ENCODE measurements at regions not wholly inside any gene's neighbourhood (a gene's known extent, or its start where the extent isn't known, plus 50 kb on each side); places are given as distances from the start of the nearest gene placed in this dataset.

DNA sequence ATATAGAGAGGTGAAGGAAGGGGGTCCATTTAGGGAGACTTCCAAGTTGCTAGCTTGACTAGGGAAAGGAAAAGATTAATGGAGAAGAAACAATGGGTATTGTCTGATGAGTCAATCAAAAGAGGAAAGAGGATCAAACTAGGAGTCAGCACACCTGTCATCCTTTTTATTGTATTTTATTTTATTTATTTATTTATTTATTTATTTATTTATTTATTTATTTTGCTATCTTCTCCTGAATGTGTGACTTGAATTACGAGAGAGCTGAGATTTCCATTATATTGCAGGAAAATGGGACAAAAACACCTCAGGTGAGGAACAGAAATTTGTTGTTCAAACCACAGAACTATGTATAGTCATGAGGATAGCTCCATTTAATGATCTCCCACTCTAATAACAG lies 58.9 kb downstream of the NUDT11 start:
- no peak overlapping the region for H3K9ac ChIP-seq (ENCODE audit: insufficient read depth in 1 of 2, low read length in 2 of 2)
- no peaks in the 10 kb centered on the region for H3K36me3 ChIP-seq (ENCODE audit: control insufficient read depth in 4 of 4, insufficient read depth in 4 of 4, low read length in 4 of 4)
- H3K4me3 ChIP-seq = no peak overlapping the region
- ATAC-seq (ENCODE audit: insufficient read depth, low FRiP score) (no peak), DNase-seq (no peak)
- peaks cover 4 to 9% (median 6%) of the 10 kb centered on the region in 3 donors for H3K27me3 ChIP-seq (ENCODE audit: control insufficient read depth in 3 of 3, insufficient read depth in 3 of 3, low read length in 2 of 3)
- TF ChIP-seq, protein P1, sequence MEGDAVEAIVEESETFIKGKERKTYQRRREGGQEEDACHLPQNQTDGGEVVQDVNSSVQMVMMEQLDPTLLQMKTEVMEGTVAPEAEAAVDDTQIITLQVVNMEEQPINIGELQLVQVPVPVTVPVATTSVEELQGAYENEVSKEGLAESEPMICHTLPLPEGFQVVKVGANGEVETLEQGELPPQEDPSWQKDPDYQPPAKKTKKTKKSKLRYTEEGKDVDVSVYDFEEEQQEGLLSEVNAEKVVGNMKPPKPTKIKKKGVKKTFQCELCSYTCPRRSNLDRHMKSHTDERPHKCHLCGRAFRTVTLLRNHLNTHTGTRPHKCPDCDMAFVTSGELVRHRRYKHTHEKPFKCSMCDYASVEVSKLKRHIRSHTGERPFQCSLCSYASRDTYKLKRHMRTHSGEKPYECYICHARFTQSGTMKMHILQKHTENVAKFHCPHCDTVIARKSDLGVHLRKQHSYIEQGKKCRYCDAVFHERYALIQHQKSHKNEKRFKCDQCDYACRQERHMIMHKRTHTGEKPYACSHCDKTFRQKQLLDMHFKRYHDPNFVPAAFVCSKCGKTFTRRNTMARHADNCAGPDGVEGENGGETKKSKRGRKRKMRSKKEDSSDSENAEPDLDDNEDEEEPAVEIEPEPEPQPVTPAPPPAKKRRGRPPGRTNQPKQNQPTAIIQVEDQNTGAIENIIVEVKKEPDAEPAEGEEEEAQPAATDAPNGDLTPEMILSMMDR (IDR thresholded peaks at IDR 0.05; ENCODE audit: control extremely low read depth, extremely low read depth) = no peak
- no peak overlapping the region for H3K27ac ChIP-seq (ENCODE audit: low read depth in 1 of 2, low read length in 1 of 2)
- WGBS, 2 donors = 69 to 95% methylated on average over 1 of the region's 1 CpG
- no peaks in the 10 kb centered on the region for H3K4me1 ChIP-seq (ENCODE audit: control insufficient read depth in 5 of 5, insufficient read depth in 5 of 5, low read length in 5 of 5)
- peaks cover 0 to 4% (median 0%) of the 10 kb centered on the region in 4 donors for H3K9me3 ChIP-seq (ENCODE audit: control insufficient read depth in 4 of 4, insufficient read depth in 3 of 4, low read length in 3 of 4)

DNA sequence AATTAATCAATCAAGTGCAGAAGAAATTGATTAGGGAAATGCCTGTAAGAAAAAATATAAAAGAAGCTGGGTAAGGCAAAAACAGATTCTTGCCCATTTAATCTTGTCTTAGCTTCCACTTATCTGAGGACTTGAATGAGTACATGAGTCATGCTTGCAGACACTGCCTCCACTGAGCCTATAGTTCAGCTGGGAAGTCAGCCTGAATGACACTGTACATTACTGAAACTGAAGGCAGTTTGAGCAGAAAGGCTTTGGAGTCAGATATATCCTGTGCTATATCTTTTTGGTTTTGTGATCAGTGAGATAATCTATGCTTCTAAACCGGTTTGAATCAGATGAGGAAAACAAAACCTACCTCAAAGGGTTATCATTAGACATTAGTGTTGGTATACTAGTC lies 61.3 kb downstream of the NUDT11 start:
- no peak for DNase-seq
- H3K27ac ChIP-seq (ENCODE audit: low read depth in 1 of 2, low read length in 1 of 2) = no peak overlapping the region
- H3K9me3 ChIP-seq (ENCODE audit: control insufficient read depth in 4 of 4, insufficient read depth in 3 of 4, low read length in 3 of 4) = no peaks in the 10 kb centered on the region
- H3K4me1 ChIP-seq (ENCODE audit: control insufficient read depth in 5 of 5, insufficient read depth in 5 of 5, low read length in 5 of 5) = no peaks in the 10 kb centered on the region
- 65 to 90% methylated on average over 1 of the region's 1 CpG for WGBS, 2 donors
- H3K27me3 ChIP-seq (ENCODE audit: control insufficient read depth in 3 of 3, insufficient read depth in 3 of 3, low read length in 2 of 3) = peaks cover 4 to 6% (median 6%) of the 10 kb centered on the region in 3 donors
- no peak overlapping the region for H3K4me3 ChIP-seq
- H3K9ac ChIP-seq (ENCODE audit: insufficient read depth in 1 of 2, low read length in 2 of 2) = no peak overlapping the region
- TF ChIP-seq, protein P1 (IDR thresholded peaks at IDR 0.05; ENCODE audit: control extremely low read depth, extremely low read depth) = no peak
- H3K36me3 ChIP-seq (ENCODE audit: control insufficient read depth in 4 of 4, insufficient read depth in 4 of 4, low read length in 4 of 4) = no peaks in the 10 kb centered on the region
- ATAC-seq (ENCODE audit: insufficient read depth, low FRiP score) = no peak

DNA sequence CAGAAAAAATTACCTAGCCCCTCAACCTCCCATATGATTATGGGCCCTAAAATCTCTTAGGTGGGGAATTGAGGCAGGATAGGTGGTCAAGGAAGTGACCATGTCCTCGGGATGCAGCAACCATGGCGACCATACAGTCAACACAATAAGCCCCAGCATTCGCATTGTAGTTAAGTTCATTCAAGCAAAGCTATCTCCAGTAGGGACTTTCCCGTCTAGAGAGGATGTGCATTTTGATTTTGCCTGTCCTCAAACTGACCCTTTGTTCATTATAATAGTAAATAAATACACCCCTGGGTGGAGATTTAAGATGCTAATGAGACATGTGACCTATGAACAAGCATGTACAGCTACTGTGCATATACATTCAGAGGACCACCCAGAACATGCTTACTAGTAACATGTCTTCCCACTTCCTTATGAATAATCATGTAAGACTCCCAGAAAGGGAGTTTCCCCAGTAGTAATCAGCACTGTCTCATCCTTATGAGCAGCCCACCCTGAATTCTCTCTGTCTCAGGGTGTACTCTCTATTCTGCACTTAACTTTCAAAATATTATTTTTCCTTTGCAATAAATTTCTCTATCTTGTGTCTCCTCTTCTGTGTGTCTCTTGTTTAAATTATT lies 74.3 kb downstream of the NUDT11 start:
- TF ChIP-seq, protein P1 (IDR thresholded peaks at IDR 0.05; ENCODE audit: control extremely low read depth, extremely low read depth) = no peak
- Histone ChIP-seq H3K36me3 (ENCODE audit: control insufficient read depth in 4 of 4, insufficient read depth in 4 of 4, low read length in 4 of 4) (no peaks in the 10 kb centered on the region), H3K9ac (ENCODE audit: insufficient read depth in 1 of 2, low read length in 2 of 2) (no peak overlapping the region), H3K4me1 (ENCODE audit: control insufficient read depth in 5 of 5, insufficient read depth in 5 of 5, low read length in 5 of 5) (no peaks in the 10 kb centered on the region), H3K27me3 (ENCODE audit: control insufficient read depth in 3 of 3, insufficient read depth in 3 of 3, low read length in 2 of 3) (peaks cover 0 to 3% (median 3%) of the 10 kb centered on the region in 3 donors), H3K27ac (ENCODE audit: low read depth in 1 of 2, low read length in 1 of 2) (no peak overlapping the region), H3K4me3 (no peak overlapping the region), H3K9me3 (ENCODE audit: control insufficient read depth in 4 of 4, insufficient read depth in 3 of 4, low read length in 3 of 4) (no peaks in the 10 kb centered on the region)
- 50 to 81% methylated on average over 4 of the region's 4 CpGs for WGBS, 2 donors
- ATAC-seq (ENCODE audit: insufficient read depth, low FRiP score) (no peak), DNase-seq (no peak)

DNA sequence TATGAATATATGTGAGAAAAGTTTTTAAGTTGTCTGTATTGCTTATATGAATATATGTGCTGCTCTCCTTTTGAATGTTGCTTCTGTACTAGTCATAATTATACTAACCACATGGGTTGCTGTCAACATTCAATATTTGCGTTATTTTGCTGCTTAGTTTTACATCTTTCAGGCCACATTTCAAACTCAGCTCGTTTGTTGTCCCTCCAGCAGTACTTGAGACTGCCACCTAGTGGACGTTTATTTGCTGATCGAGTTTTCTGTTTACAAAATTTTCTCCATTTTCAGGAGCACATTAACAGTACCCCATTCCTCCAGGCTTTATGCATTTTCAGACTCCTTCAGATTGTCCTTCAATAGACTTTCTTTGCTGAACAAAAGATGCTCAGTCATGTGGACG lies 75.8 kb downstream of the NUDT11 start:
- WGBS, 2 donors = 7 to 12% methylated on average over 5 of the region's 5 CpGs
- H3K36me3 ChIP-seq (ENCODE audit: control insufficient read depth in 4 of 4, insufficient read depth in 4 of 4, low read length in 4 of 4) = no peaks in the 10 kb centered on the region
- no peak for ATAC-seq (ENCODE audit: insufficient read depth, low FRiP score)

More for the DNA sequence above, 75.8 kb downstream of the NUDT11 start:
- peak in 2 of 3 donors; percentile 56 to 72 for DNase-seq
- H3K9ac ChIP-seq (ENCODE audit: insufficient read depth in 1 of 2, low read length in 2 of 2) = no peak overlapping the region
- H3K27ac ChIP-seq (ENCODE audit: low read depth in 1 of 2, low read length in 1 of 2) = no peak overlapping the region
- TF ChIP-seq, protein P1 (IDR thresholded peaks at IDR 0.05; ENCODE audit: control extremely low read depth, extremely low read depth) = peak; percentile 18
- no peaks in the 10 kb centered on the region for H3K9me3 ChIP-seq (ENCODE audit: control insufficient read depth in 4 of 4, insufficient read depth in 3 of 4, low read length in 3 of 4)
- H3K4me3 ChIP-seq = no peak overlapping the region
- no peaks in the 10 kb centered on the region for H3K4me1 ChIP-seq (ENCODE audit: control insufficient read depth in 5 of 5, insufficient read depth in 5 of 5, low read length in 5 of 5)
- peaks cover 0 to 7% (median 3%) of the 10 kb centered on the region in 3 donors for H3K27me3 ChIP-seq (ENCODE audit: control insufficient read depth in 3 of 3, insufficient read depth in 3 of 3, low read length in 2 of 3)

All from lung (tissue), 11 donors.